GM21737 (cell line): ENCODE measurements at regions not wholly inside any gene's neighbourhood (a gene's known extent, or its start where the extent isn't known, plus 50 kb on each side); places are given as distances from the start of the nearest gene placed in this dataset.

ENCODE experiments used
- ATAC-seq: cut with Tn5 transposase; IDR thresholded peaks from one replicate; pipeline ENCODE4 v1.9.1; 2021; ENCODE audit warnings: mild to moderate bottlenecking, moderate library complexity; ENCODE audit not compliant: unreplicated experiment

DNA sequence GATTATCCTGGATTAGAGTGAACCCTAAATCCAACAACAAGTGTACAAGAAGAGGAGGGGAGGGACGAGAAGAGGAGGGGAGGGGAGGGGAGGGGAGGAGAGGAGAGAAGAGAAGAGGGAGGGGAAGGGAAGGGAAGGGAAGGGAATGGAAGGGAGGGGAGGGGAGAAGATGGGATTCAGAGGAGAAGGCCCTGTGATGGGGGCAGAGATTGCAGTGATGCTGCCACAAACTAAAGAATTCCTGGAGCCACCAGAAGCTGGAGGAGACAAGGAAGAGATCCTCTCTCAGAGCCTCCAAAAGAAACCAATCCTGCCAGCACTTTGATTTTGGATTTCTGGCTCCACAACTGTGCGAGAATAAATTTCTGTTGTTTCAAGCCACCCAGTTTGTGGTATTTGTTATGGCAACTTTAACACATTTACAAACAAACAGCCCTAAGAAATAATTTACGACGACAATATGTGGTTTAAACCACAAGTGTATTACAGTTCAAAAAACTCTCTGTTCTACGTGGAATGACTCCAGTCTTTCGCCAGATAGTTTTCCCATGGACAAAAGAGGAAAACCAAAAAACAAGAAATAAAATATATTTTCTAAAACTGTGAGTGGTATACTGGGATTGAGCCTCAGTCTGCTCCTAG is 235.4 kb downstream of the HDGFL1 start:
- no peak for ATAC-seq

- no peak for ATAC-seq
Measured at GRCh38 chr6:22807261-22807660, 237.9 kb downstream of the HDGFL1 start.

GRCh38 chr6:22807818-22808217 is 238.5 kb downstream of the HDGFL1 start:
- no peak for ATAC-seq

DNA sequence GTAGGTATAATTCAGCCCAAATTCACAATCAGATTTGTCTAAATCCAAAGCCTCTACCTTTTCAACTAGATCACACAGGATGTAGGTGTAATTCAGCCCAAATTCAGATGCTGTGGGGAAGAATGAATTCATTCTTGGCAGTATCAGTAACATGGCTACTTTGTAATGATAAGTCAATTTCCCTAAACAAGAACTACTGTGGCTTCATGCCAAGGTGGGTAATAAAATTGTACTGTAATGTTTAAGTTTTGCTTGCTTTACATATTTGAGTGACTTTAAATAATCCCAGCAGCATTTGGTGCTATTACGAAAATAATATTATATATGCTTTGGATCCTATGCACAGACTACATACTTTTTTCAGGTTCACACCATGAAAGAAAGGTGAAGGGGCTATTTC is 239.1 kb downstream of the HDGFL1 start:
- ATAC-seq, result no peak

DNA sequence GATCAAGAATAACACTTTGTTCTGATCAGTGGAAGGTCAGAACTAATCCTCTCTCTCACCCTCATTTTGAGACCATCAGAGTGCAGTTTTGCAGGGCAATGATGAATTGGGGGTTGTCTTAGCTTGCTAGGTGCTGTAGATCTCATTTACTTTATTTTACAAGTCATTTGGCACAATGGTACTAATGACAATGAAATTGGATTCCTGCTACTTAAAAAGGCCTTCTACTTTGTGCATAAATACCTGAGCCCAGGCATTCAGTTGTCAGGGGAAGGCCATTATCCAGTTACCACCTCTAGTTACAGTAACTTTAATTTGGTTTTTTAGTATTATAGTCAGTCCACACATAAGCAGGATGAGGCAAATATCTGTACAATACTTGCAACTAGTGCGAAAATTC is 240.0 kb downstream of the HDGFL1 start:
- ATAC-seq, result no peak

- ATAC-seq, result no peak
Measured at GRCh38 chr6:22819209-22819608, 249.8 kb downstream of the HDGFL1 start.

DNA sequence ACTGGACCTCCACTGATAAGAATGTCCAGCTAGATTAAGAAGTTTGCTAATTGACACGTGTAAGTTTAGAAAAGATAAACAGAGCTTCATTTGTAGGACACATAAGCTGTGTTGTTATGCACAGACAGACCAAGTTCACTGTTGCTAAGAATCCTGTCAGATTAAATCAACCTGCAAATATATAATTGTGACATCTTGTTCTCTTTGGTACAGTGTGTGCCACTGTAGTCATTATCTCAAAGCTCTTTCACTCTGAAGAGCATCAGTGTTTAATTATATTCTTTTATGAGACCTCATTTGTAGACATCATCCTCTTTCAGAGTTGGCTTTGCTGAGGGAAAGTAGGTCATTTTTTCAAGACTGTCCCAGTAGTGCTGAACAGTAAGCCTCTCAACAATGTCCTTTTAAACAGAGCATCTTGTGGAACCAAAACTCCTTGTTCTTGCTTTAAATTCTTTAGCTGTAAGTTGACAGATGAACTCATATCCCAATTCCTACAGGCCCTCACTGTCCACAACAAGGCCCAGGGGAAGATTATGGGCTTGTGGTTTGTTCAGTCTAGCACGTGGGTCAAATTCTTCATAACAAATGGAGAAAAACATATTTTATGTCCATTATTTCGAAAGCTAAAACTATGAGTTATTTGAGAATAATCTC is 252.4 kb downstream of the HDGFL1 start:
- no peak for ATAC-seq

- ATAC-seq, result no peak
Measured at GRCh38 chr6:22825210-22825609, 255.8 kb downstream of the HDGFL1 start.

DNA sequence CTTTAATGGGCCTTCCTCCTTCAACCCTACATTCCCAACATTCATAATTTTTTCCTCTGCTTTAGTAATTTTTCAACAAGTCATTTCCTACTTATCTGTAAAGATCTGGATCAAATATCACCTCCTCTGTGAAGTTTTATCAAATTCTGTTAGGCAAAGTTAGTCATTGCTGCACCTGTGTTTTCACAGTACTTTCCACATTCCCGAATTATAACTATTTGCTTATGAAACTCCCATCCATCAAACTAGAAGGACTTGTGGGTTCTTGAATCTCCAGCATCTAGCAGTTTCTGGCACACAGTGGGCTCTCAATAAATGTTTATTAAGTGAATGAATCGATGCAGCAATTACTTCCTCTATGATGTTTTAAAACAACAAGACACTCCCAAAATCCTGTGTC is 257.6 kb downstream of the HDGFL1 start:
- no peak for ATAC-seq

- ATAC-seq, result no peak
Measured at GRCh38 chr6:22827760-22828159, 258.4 kb downstream of the HDGFL1 start.

DNA sequence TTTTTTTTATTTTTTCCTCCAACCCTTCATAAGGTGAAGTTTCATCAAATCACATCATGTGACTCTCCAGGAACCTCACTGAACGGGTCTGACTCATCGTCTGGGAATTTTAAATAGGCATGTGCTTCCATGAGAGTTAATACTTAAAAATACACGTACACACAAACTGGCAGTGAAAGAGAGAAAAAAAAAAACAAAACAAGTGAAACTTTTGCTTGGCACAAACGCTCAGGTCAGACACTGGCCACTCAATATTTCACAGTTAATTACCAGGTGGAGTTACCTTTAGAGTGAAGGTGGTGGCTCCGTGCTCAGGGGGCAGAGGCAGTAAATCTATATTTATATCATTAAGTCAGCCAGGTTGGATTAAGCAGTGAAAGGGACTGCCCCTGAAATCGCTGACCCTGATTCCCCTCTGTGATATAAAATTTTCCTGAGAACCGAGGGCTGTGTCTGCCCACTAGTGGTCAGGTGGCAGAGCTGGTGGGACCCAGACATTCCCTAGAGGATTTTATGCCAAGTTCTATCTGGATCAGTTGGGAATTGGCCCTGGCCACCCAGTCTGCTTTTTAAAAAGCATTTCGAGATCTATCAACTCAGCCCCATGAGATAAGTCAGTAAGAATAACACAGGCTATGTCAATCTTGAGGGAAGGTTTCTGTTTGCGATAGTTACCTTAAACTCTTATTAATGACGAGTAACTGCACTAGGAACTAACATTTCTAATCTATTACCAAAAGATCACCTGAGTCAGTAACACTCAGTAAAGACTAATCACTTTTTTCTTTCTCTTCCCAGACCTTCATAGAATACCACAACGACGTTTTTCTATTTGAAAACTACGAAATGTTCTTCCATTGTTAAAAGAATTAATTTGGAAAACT is 259.1 kb downstream of the HDGFL1 start:
- no peak for ATAC-seq

GRCh38 chr6:22829070-22829469 is 259.7 kb downstream of the HDGFL1 start:
- no peak for ATAC-seq

DNA sequence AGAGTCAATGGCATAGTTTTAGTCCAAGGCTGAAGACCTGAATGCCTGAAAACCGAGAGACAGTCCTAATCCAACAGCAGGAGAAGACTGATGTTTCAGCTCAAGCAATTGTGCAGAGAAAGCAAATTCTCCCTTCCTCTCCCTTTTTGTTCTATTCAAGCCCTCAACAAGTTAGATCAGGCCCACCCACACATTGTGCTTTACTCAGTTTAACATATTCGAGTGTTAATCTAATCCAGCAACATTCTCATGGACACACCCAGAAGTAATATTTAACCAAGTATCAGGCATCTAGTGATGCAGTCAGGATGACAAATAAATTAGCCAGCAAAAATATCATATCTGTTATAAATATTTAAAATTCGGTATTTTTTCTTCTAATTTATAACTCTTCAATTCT is 261.1 kb downstream of the HDGFL1 start:
- ATAC-seq, result no peak

- ATAC-seq, result no peak
Measured at GRCh38 chr6:22833191-22833590, 263.8 kb downstream of the HDGFL1 start.

DNA sequence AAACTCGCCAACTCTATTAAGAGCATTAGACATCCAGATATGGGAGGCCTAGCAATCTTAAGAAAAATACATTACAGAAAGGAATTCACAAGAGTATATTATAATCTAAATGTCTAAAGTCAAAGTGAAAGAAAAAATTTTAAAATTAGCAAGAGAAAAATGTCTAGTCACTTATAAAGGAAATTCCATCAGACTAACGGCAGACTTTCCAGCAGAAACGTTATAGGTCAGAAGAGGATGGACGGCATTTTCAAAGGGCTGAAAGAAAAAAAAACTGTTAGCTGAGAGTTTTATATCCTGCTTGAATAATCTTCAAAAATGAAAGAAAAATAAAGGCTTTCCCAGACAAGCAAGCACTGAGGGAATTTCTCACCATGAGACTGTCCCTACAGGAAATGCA is 269.0 kb downstream of the HDGFL1 start:
- ATAC-seq, result no peak

DNA sequence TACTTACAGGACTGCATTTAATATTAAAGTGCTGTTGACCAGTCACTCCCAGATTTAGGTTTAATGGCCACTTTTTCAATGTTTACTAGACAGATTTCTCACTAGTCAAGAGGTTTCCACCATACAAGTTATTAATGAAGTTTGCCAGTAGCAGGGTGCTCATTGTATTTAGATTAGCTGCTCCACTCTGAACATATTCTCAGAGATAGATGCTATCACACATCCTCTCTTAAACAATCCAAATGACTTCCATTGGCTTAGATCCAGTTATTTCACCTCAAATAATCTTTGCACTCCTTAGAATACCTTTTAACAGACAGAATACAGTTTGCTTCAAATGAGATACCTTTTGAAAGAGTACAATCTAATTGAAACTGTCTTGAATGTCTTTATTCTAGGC is 276.1 kb downstream of the HDGFL1 start:
- no peak for ATAC-seq

DNA sequence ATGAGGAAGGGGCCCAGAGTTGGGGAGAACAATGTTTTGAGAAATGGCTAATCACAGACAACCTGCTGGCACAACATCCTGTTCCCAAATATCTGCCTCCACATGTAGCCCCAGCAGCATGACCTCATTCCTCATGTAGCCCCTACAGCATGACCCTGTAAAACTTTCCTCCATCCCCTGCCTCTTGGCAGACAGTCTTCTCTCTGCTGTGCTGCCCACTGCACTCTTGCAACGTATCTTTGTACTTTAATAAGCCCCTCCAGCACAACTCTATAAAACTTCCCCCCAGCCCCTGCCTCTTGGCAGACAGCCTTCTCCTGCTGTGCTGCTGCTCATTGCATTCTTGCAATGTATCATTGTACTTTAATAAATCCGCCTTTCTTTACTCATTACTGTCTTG is 278.8 kb downstream of the HDGFL1 start:
- ATAC-seq, result no peak

DNA sequence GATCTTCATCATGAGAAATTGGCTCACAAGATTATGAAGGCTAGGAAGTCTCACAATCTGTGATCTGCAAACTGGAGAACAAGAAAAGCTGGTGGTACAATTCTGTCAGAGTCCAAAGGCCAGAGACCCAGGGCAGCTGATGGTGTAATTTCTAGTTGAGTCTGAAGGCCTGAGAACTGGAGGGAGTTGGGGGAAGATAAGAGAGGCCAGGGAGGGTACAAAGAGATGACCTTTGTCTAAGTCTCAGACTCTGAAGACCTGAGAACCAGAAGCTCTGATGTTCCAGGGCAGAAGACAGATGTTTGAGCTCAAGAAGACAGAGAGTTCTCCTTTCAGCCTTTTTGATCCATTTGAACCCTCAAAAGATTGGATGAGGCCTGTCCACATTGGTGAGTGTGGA is 280.6 kb downstream of the HDGFL1 start:
- no peak for ATAC-seq

GRCh38 chr6:22852101-22852500 is 282.7 kb downstream of the HDGFL1 start:
- no peak for ATAC-seq

- no peak for ATAC-seq
Measured at GRCh38 chr6:22873513-22874136, 304.3 kb downstream of the HDGFL1 start.

GRCh38 chr6:22875845-22876244 is 306.5 kb downstream of the HDGFL1 start:
- no peak for ATAC-seq

- no peak for ATAC-seq
Measured at GRCh38 chr6:22878324-22878701, 308.9 kb downstream of the HDGFL1 start.
